ENCODE measurements at regions not wholly inside any gene's neighbourhood (a gene's known extent, or its start where the extent isn't known, plus 50 kb on each side); places are given as distances from the start of the nearest gene placed in this dataset.

- TF ChIP-seq KAT7 (CRISPR knock-in tag; IDR thresholded peaks at IDR 0.05; ENCODE audit: borderline replicate concordance) (no peak), JUN (CRISPR knock-in tag; IDR thresholded peaks at IDR 0.05) (no peak), ZNF532 (CRISPR knock-in tag; IDR thresholded peaks at IDR 0.05; ENCODE audit: borderline replicate concordance) (no peak), SMAD4 (CRISPR knock-in tag; IDR thresholded peaks at IDR 0.05) (no peak), HMGA2 (CRISPR knock-in tag; IDR thresholded peaks at IDR 0.05) (no peak), PRRX2 (CRISPR knock-in tag; IDR thresholded peaks at IDR 0.05) (no peak)
Observed at GRCh38 chr14:98716133-98716532, 555.9 kb downstream of the BCL11B start (continued).

- Mint-ChIP-seq H3K27me3 (ENCODE audit: low read depth) (no peaks in the 10 kb centered on the region; the same call in 1 of the 2 replicates), H3K9me3 (peaks cover 9% of the 10 kb centered on the region), H3K36me3 (no peaks in the 10 kb centered on the region), H3K4me3 (no peak overlapping the region), H3K4me1 (peaks cover 24% of the 10 kb centered on the region), H3K27ac (no peak overlapping the region)
- no peak for ATAC-seq
- ChIA-PET CTCF (no interaction called here), POLR2A (no interaction called here)
- TF ChIP-seq USF1 (CRISPR knock-in tag; IDR thresholded peaks at IDR 0.05), result no peak
- no peak for TF ChIP-seq SOX15 (CRISPR knock-in tag; IDR thresholded peaks at IDR 0.05)
- no peak for TF ChIP-seq NR3C1 (CRISPR knock-in tag; conservative IDR thresholded peaks at IDR 0.05; ENCODE audit: low read depth)
- TF ChIP-seq TCF7 (CRISPR knock-in tag; IDR thresholded peaks at IDR 0.05; ENCODE audit: low read depth), result no peak
- no peak for TF ChIP-seq STAT6 (CRISPR knock-in tag; conservative IDR thresholded peaks at IDR 0.05; ENCODE audit: low read depth)
- TF ChIP-seq NFATC4 (CRISPR knock-in tag; IDR thresholded peaks at IDR 0.05), result no peak
- DNase-seq (ENCODE audit: low spot score), result no peak
Observed at GRCh38 chr14:98721061-98721460, 550.9 kb downstream of the BCL11B start.

- ChIA-PET CTCF (no interaction called here), POLR2A (no interaction called here)
- ATAC-seq (peak; percentile 56), DNase-seq (ENCODE audit: low spot score) (no peak)
- peaks cover 21% of the 10 kb centered on the region for H3K4me1 Mint-ChIP-seq
- peak overlapping the region; percentile 19; the same call in 1 of the 2 replicates for H3K27ac Mint-ChIP-seq
- H3K27me3 Mint-ChIP-seq (ENCODE audit: low read depth), result no peaks in the 10 kb centered on the region
- H3K9me3 Mint-ChIP-seq, result peaks cover 9% of the 10 kb centered on the region
- H3K4me3 Mint-ChIP-seq, result no peak overlapping the region
- H3K36me3 Mint-ChIP-seq, result no peaks in the 10 kb centered on the region
- TF ChIP-seq SMAD3 (CRISPR knock-in tag; IDR thresholded peaks at IDR 0.05; ENCODE audit: borderline replicate concordance) (no peak), ATF3 (CRISPR knock-in tag; conservative IDR thresholded peaks at IDR 0.05) (no peak), TEAD4 (CRISPR knock-in tag; IDR thresholded peaks at IDR 0.05) (no peak), ZSCAN18 (CRISPR knock-in tag; IDR thresholded peaks at IDR 0.05) (no peak), AR (CRISPR knock-in tag; IDR thresholded peaks at IDR 0.05) (no peak), AFF4 (CRISPR knock-in tag; IDR thresholded peaks at IDR 0.05; ENCODE audit: borderline replicate concordance) (no peak)
Observed at GRCh38 chr14:98724734-98725133, 547.3 kb downstream of the BCL11B start.

Measured in WTC11 (cell line).